ENCODE measurements at regions not wholly inside any gene's neighbourhood (a gene's known extent, or its start where the extent isn't known, plus 50 kb on each side); places are given as distances from the start of the nearest gene placed in this dataset.

DNA sequence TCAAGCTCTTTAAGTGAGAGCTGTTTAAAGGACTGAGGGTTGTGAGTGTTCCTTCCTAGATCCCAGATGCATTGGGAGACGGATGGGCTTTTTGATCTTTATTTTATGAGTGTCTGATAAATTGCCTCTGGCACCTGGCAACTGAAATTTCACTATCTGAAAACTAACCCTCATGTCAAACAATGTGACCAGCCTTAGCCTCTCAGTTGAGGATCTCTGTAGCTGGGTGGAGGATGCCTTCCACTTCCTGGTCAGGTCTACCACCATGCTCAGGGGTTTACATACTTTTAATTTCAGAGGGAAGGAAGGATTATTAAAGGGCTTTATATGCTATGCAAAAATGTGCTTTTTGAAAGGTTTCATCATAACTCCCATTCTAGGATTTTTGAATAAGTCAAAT lies 70.5 kb upstream of the NT5C1B start:
- no peaks in the 10 kb centered on the region for H4K20me1 ChIP-seq (ENCODE audit: insufficient read depth, low read length, poor library complexity, severe bottlenecking)
- no peaks in the 10 kb centered on the region for H3K36me3 ChIP-seq (ENCODE audit: insufficient read depth, low read length)
- TF ChIP-seq CTCF (conservative IDR thresholded peaks at IDR 0.05; ENCODE audit: low read length) (no peak), EZH2phosphoT487 (IDR thresholded peaks at IDR 0.05; ENCODE audit: borderline replicate concordance) (no peak)
- H3K4me1 ChIP-seq (ENCODE audit: insufficient read depth, low read length, poor library complexity, severe bottlenecking): no peaks in the 10 kb centered on the region
- no peaks in the 10 kb centered on the region for H3K79me2 ChIP-seq (ENCODE audit: insufficient read depth, low read length)
- H3K4me2 ChIP-seq (ENCODE audit: low read depth, low read length, poor library complexity, severe bottlenecking): no peak overlapping the region
- no peaks in the 10 kb centered on the region for H3K27me3 ChIP-seq (ENCODE audit: insufficient read depth, low read length, poor library complexity, severe bottlenecking)
- H2AFZ ChIP-seq (ENCODE audit: low read length): no peak overlapping the region
- no peak overlapping the region for H3K4me3 ChIP-seq (ENCODE audit: low read length, poor library complexity, severe bottlenecking)
- H3K9me3 ChIP-seq (ENCODE audit: insufficient read depth, low read depth, low read length): no peaks in the 10 kb centered on the region
- no peaks in the 10 kb centered on the region for H3F3A ChIP-seq (ENCODE audit: low read depth)
- H3K9me2 ChIP-seq (replicated peaks; ENCODE audit: low read depth, low read length): no peaks in the 10 kb centered on the region
- H3K9ac ChIP-seq (ENCODE audit: low read depth, low read length, poor library complexity, severe bottlenecking): no peak overlapping the region

DNA sequence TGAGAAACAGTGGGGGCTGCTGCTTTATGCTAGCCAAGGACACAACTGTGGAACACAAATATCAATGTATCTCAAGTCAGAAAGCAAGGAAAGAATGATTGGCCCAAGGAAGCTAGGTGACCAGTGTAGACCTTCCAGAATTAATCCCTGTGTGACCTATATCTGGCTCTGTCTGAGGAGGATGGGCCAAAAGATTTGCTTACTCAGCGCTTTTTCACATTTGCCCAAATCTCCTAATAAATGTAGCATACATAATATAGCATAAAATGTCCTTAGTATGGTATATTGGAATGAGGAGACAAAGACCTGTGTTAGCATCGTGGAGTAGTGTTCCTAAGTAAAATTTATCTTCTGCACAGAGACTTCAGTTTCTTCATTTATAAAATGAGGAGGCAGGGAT lies 66.7 kb upstream of the NT5C1B start:
- Histone ChIP-seq H3K4me3 (ENCODE audit: low read length, poor library complexity, severe bottlenecking) (no peak overlapping the region), H3K27me3 (ENCODE audit: insufficient read depth, low read length, poor library complexity, severe bottlenecking) (no peaks in the 10 kb centered on the region), H3K79me2 (ENCODE audit: insufficient read depth, low read length) (no peaks in the 10 kb centered on the region), H4K20me1 (ENCODE audit: insufficient read depth, low read length, poor library complexity, severe bottlenecking) (no peaks in the 10 kb centered on the region), H3K9ac (ENCODE audit: low read depth, low read length, poor library complexity, severe bottlenecking) (no peak overlapping the region), H3F3A (ENCODE audit: low read depth) (no peaks in the 10 kb centered on the region), H3K9me3 (ENCODE audit: insufficient read depth, low read depth, low read length) (no peaks in the 10 kb centered on the region), H3K9me2 (replicated peaks; ENCODE audit: low read depth, low read length) (no peaks in the 10 kb centered on the region), H3K4me1 (ENCODE audit: insufficient read depth, low read length, poor library complexity, severe bottlenecking) (no peaks in the 10 kb centered on the region), H2AFZ (ENCODE audit: low read length) (no peak overlapping the region), H3K4me2 (ENCODE audit: low read depth, low read length, poor library complexity, severe bottlenecking) (no peak overlapping the region), H3K36me3 (ENCODE audit: insufficient read depth, low read length) (no peaks in the 10 kb centered on the region)
- no peak for TF ChIP-seq CTCF (conservative IDR thresholded peaks at IDR 0.05; ENCODE audit: low read length)
- no peak for TF ChIP-seq EZH2phosphoT487 (IDR thresholded peaks at IDR 0.05; ENCODE audit: borderline replicate concordance)

- H3K9me2 ChIP-seq (replicated peaks; ENCODE audit: low read depth, low read length): no peaks in the 10 kb centered on the region
- H2AFZ ChIP-seq (ENCODE audit: low read length): no peak overlapping the region
- TF ChIP-seq CTCF (conservative IDR thresholded peaks at IDR 0.05; ENCODE audit: low read length): no peak
- no peak for TF ChIP-seq EZH2phosphoT487 (IDR thresholded peaks at IDR 0.05; ENCODE audit: borderline replicate concordance)
- H3F3A ChIP-seq (ENCODE audit: low read depth): no peaks in the 10 kb centered on the region
- H3K79me2 ChIP-seq (ENCODE audit: insufficient read depth, low read length): no peaks in the 10 kb centered on the region
- H3K36me3 ChIP-seq (ENCODE audit: insufficient read depth, low read length): no peaks in the 10 kb centered on the region
- no peaks in the 10 kb centered on the region for H3K4me1 ChIP-seq (ENCODE audit: insufficient read depth, low read length, poor library complexity, severe bottlenecking)
- no peak overlapping the region for H3K4me2 ChIP-seq (ENCODE audit: low read depth, low read length, poor library complexity, severe bottlenecking)
- no peaks in the 10 kb centered on the region for H4K20me1 ChIP-seq (ENCODE audit: insufficient read depth, low read length, poor library complexity, severe bottlenecking)
- H3K9ac ChIP-seq (ENCODE audit: low read depth, low read length, poor library complexity, severe bottlenecking): no peak overlapping the region
- no peaks in the 10 kb centered on the region for H3K27me3 ChIP-seq (ENCODE audit: insufficient read depth, low read length, poor library complexity, severe bottlenecking)
- no peak overlapping the region for H3K4me3 ChIP-seq (ENCODE audit: low read length, poor library complexity, severe bottlenecking)
- no peaks in the 10 kb centered on the region for H3K9me3 ChIP-seq (ENCODE audit: insufficient read depth, low read depth, low read length)
Measured at GRCh38 chr2:18651842-18652774, 62.7 kb upstream of the NT5C1B start.

All from Loucy (cell line).